ENCODE measurements at regions not wholly inside any gene's neighbourhood (a gene's known extent, or its start where the extent isn't known, plus 50 kb on each side); places are given as distances from the start of the nearest gene placed in this dataset.
"Not testable (repeated sequence)": the region's sequence is repeated elsewhere in the genome, so short reads cannot be mapped to it uniquely, and the experiment has no call there.

DNA sequence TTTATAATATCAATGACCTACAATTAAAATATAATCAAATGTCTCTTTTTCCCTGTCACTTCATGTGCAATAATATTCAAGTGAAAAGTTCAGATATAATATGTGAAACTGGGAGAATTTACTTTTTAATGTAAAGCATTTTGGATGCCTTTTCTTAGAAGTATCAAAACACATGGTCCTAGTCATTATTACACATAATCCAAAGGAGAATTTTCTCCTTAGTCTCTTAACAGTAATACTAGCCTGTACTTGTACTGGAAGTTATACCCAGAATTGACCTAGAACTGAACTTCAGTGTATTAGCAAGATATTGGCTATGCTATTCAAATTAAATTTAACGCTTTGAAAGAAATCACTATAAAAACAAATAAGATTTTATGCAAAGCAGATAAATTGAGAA, 842.6 kb upstream of the MANEA start:
- H3K36me3 ChIP-seq, result no peaks in the 10 kb centered on the region
- intact Hi-C loops (cut with DNase I), result no loop called here

DNA sequence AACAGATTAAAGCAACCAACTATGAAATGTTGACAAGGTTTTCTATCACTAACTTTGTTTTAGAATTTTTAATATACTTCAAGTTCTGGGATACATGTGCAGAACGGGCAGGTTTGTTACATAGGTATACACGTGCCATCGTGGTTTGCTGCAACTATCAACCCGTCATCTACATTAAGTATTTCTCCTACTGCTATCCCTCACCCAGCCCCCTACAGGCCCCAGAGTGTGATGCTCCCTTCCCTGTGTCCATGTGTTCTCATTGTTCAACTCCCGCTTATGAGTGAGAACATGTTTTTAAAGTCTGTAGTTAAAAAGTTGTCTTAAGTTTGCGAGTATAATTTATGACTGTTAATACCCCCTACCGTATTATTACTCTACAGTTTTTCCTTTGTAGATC, 844.3 kb upstream of the MANEA start:
- H3K36me3 ChIP-seq, result no peaks in the 10 kb centered on the region
- intact Hi-C loops (cut with DNase I), result no loop called here
- no peaks in the 10 kb centered on the region for H3K4me1 ChIP-seq
- no peak for ATAC-seq
- no peaks in the 10 kb centered on the region for H3K9me3 ChIP-seq
- no peak overlapping the region for H3K27ac ChIP-seq
- H3K27me3 ChIP-seq (ENCODE audit: low read depth), result no peaks in the 10 kb centered on the region
- no peak for DNase-seq
- TF ChIP-seq, protein P1, sequence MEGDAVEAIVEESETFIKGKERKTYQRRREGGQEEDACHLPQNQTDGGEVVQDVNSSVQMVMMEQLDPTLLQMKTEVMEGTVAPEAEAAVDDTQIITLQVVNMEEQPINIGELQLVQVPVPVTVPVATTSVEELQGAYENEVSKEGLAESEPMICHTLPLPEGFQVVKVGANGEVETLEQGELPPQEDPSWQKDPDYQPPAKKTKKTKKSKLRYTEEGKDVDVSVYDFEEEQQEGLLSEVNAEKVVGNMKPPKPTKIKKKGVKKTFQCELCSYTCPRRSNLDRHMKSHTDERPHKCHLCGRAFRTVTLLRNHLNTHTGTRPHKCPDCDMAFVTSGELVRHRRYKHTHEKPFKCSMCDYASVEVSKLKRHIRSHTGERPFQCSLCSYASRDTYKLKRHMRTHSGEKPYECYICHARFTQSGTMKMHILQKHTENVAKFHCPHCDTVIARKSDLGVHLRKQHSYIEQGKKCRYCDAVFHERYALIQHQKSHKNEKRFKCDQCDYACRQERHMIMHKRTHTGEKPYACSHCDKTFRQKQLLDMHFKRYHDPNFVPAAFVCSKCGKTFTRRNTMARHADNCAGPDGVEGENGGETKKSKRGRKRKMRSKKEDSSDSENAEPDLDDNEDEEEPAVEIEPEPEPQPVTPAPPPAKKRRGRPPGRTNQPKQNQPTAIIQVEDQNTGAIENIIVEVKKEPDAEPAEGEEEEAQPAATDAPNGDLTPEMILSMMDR (IDR thresholded peaks at IDR 0.05), result no peak
- no peak overlapping the region for H3K4me3 ChIP-seq

More for the DNA sequence above, 842.6 kb upstream of the MANEA start:
- Histone ChIP-seq H3K4me3 (no peak overlapping the region), H3K27me3 (ENCODE audit: low read depth) (no peaks in the 10 kb centered on the region), H3K4me1 (no peaks in the 10 kb centered on the region), H3K9me3 (no peaks in the 10 kb centered on the region), H3K27ac (no peak overlapping the region)
- DNase-seq, result no peak
- no peak for ATAC-seq
- TF ChIP-seq, protein P1 (IDR thresholded peaks at IDR 0.05), result no peak

DNA sequence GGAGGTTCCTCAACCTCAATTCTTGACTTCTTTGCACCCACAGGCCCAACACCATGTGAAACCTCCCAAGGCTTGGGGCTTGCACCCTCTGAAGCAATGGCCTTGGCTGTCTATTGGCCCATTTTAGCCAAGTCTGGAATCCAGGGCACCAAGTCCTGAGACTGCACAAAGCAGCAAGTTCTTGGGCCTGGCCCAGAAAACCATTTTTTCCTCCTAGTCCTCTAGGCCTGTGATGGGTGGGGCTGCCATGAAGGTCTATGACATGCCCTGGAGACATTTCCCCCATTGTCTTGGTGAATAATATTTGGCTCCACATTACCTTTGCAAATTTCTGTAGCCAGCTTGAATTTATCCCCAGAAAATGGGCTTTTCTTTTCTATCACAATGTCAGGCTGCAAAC, 849.6 kb upstream of the MANEA start:
- ATAC-seq (no peak), DNase-seq (no peak)
- TF ChIP-seq, protein P1 (IDR thresholded peaks at IDR 0.05), result no peak
- Histone ChIP-seq H3K27me3 (ENCODE audit: low read depth) (no peaks in the 10 kb centered on the region), H3K9me3 (no peaks in the 10 kb centered on the region), H3K4me1 (no peaks in the 10 kb centered on the region), H3K27ac (no peak overlapping the region), H3K4me3 (no peak overlapping the region), H3K36me3 (no peaks in the 10 kb centered on the region)
- intact Hi-C loops (cut with DNase I), result no loop called here

DNA sequence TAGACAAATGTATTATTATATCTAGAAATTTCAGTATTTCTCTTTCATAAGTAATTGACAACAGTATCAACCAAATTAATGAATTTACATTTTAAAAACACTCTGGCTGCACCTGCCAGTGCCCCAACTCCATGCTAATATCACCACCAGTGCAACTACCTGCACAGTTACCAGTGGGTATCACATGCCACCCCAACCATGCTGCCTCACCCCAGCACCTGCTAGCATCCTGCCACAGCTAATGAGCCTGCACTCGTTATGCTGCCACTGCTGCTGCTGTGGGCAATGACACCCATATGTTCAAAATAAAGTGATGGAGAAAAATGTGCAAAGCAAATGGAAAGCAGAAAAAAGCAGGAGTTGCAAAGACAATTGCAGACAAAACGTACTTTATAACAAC, 855.9 kb upstream of the MANEA start:
- no peaks in the 10 kb centered on the region for H3K27me3 ChIP-seq (ENCODE audit: low read depth)
- DNase-seq (no peak), ATAC-seq (no peak)
- no peak overlapping the region for H3K27ac ChIP-seq
- TF ChIP-seq, protein P1 (IDR thresholded peaks at IDR 0.05), result no peak
- intact Hi-C loops (cut with DNase I), result no loop called here
- no peaks in the 10 kb centered on the region for H3K36me3 ChIP-seq
- H3K9me3 ChIP-seq, result no peaks in the 10 kb centered on the region
- H3K4me1 ChIP-seq, result no peaks in the 10 kb centered on the region
- no peak overlapping the region for H3K4me3 ChIP-seq

DNA sequence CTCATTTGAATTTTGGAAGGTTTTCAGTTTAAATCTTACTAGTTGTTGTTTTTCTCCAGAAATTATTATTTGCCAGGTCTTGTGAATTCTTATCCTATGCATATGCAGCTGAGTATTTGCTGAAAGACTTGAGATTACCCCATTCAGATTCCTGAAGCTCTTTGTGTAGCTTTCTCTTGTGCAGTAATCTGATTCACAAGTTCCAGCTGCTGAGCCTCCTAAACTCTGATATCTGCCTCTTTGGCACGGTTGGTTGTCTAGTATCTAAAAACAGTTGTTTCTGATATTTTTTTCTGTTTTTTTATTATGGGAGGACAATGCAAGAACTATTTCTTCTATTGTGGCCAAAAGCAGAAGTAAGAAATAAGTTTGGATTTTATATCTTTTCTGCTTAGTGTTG, 863.9 kb upstream of the MANEA start:
- Histone ChIP-seq H3K9me3 (no peaks in the 10 kb centered on the region), H3K36me3 (no peaks in the 10 kb centered on the region), H3K4me3 (no peak overlapping the region), H3K27me3 (ENCODE audit: low read depth) (no peaks in the 10 kb centered on the region), H3K4me1 (no peaks in the 10 kb centered on the region), H3K27ac (no peak overlapping the region)
- DNase-seq (no peak), ATAC-seq (no peak)
- intact Hi-C loops (cut with DNase I), result no loop called here
- TF ChIP-seq, protein P1 (IDR thresholded peaks at IDR 0.05), result no peak

DNA sequence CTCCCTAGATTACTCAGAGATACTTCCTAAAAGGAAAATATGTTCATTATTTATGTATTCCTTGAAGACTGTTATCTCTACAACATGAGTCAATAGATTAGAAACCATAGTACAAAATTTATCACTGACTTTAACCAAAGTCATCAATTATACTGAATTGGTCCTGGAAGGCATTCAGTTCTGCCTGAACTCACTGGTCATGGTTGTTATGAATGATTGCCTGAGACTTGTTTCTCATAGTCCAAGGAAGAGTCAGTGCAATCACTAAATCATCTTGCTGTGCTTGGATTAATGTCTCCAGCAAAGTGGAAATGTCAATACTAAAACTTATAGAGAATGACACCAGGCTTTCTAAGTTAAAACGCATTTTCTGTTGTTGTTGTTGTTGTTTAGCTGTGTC, 878.6 kb upstream of the MANEA start:
- intact Hi-C loops (cut with DNase I), result no loop called here
- no peak for ATAC-seq
- Histone ChIP-seq H3K27ac (no peak overlapping the region), H3K4me1 (no peaks in the 10 kb centered on the region), H3K4me3 (no peak overlapping the region), H3K9me3 (no peaks in the 10 kb centered on the region), H3K27me3 (ENCODE audit: low read depth) (no peaks in the 10 kb centered on the region), H3K36me3 (no peaks in the 10 kb centered on the region)
- no peak for DNase-seq
- TF ChIP-seq, protein P1 (IDR thresholded peaks at IDR 0.05), result no peak

DNA sequence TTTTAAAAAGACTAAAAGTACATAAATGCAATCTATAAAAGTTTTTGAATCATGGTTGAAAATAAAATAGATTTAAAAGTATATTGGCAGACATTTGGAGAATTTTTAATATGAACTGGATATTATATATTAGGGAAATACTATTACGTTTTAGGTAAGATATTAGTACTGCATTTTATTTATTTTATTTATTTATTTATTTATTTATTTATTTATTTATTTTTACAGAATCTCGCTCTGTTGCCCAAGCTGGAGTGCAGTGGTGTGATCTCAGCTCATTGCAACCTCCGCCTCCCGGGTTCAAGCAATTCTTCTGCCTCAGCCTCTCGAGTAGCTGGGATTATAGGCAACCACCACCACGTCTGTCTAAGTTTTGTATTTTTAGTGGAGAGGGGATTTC, 890.1 kb upstream of the MANEA start:
- H3K4me1 ChIP-seq; H3K36me3 ChIP-seq; intact Hi-C loops (cut with DNase I): not testable (repeated sequence)

More for the DNA sequence above, 890.1 kb upstream of the MANEA start:
- not testable (repeated sequence) for DNase-seq; H3K27me3 ChIP-seq (ENCODE audit: low read depth); H3K9me3 ChIP-seq; H3K4me3 ChIP-seq; ATAC-seq; H3K27ac ChIP-seq
